ENCODE measurements at regions not wholly inside any gene's neighbourhood (a gene's known extent, or its start where the extent isn't known, plus 50 kb on each side); places are given as distances from the start of the nearest gene placed in this dataset.

DNA sequence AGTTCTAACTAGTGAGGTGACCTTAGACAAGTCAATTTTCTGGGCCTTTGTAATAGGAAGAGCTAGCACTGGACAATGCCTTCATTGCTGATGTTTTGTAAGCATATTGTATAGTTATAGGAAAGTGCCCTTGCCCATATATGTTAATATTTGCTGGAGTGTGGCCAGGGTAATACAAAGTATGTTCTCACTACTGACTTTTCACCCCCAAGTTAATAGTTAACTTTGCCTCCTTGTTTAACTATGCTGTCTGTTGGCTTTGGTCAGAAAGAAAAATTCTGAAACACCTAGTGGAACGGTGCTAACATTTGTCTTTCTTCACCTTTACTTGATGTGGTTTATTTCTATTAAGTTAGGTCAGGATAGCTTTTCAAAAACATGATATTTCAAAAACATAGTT lies 287.4 kb upstream of the CTNNB1 start (continued):
- no peak for TF ChIP-seq HDAC6 (IDR thresholded peaks at IDR 0.05; ENCODE audit: low read depth, low read length)
- TF ChIP-seq TEAD4 (IDR thresholded peaks at IDR 0.05; ENCODE audit: low read depth, low read length): no peak
- TF ChIP-seq, protein P1, sequence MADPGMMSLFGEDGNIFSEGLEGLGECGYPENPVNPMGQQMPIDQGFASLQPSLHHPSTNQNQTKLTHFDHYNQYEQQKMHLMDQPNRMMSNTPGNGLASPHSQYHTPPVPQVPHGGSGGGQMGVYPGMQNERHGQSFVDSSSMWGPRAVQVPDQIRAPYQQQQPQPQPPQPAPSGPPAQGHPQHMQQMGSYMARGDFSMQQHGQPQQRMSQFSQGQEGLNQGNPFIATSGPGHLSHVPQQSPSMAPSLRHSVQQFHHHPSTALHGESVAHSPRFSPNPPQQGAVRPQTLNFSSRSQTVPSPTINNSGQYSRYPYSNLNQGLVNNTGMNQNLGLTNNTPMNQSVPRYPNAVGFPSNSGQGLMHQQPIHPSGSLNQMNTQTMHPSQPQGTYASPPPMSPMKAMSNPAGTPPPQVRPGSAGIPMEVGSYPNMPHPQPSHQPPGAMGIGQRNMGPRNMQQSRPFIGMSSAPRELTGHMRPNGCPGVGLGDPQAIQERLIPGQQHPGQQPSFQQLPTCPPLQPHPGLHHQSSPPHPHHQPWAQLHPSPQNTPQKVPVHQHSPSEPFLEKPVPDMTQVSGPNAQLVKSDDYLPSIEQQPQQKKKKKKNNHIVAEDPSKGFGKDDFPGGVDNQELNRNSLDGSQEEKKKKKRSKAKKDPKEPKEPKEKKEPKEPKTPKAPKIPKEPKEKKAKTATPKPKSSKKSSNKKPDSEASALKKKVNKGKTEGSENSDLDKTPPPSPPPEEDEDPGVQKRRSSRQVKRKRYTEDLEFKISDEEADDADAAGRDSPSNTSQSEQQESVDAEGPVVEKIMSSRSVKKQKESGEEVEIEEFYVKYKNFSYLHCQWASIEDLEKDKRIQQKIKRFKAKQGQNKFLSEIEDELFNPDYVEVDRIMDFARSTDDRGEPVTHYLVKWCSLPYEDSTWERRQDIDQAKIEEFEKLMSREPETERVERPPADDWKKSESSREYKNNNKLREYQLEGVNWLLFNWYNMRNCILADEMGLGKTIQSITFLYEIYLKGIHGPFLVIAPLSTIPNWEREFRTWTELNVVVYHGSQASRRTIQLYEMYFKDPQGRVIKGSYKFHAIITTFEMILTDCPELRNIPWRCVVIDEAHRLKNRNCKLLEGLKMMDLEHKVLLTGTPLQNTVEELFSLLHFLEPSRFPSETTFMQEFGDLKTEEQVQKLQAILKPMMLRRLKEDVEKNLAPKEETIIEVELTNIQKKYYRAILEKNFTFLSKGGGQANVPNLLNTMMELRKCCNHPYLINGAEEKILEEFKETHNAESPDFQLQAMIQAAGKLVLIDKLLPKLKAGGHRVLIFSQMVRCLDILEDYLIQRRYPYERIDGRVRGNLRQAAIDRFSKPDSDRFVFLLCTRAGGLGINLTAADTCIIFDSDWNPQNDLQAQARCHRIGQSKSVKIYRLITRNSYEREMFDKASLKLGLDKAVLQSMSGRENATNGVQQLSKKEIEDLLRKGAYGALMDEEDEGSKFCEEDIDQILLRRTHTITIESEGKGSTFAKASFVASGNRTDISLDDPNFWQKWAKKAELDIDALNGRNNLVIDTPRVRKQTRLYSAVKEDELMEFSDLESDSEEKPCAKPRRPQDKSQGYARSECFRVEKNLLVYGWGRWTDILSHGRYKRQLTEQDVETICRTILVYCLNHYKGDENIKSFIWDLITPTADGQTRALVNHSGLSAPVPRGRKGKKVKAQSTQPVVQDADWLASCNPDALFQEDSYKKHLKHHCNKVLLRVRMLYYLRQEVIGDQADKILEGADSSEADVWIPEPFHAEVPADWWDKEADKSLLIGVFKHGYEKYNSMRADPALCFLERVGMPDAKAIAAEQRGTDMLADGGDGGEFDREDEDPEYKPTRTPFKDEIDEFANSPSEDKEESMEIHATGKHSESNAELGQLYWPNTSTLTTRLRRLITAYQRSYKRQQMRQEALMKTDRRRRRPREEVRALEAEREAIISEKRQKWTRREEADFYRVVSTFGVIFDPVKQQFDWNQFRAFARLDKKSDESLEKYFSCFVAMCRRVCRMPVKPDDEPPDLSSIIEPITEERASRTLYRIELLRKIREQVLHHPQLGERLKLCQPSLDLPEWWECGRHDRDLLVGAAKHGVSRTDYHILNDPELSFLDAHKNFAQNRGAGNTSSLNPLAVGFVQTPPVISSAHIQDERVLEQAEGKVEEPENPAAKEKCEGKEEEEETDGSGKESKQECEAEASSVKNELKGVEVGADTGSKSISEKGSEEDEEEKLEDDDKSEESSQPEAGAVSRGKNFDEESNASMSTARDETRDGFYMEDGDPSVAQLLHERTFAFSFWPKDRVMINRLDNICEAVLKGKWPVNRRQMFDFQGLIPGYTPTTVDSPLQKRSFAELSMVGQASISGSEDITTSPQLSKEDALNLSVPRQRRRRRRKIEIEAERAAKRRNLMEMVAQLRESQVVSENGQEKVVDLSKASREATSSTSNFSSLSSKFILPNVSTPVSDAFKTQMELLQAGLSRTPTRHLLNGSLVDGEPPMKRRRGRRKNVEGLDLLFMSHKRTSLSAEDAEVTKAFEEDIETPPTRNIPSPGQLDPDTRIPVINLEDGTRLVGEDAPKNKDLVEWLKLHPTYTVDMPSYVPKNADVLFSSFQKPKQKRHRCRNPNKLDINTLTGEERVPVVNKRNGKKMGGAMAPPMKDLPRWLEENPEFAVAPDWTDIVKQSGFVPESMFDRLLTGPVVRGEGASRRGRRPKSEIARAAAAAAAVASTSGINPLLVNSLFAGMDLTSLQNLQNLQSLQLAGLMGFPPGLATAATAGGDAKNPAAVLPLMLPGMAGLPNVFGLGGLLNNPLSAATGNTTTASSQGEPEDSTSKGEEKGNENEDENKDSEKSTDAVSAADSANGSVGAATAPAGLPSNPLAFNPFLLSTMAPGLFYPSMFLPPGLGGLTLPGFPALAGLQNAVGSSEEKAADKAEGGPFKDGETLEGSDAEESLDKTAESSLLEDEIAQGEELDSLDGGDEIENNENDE (IDR thresholded peaks at IDR 0.05; ENCODE audit: insufficient replicate concordance, low read length): no peak
- TF ChIP-seq RFX5 (IDR thresholded peaks at IDR 0.05; ENCODE audit: borderline replicate concordance, low read depth, low read length): no peak
- TF ChIP-seq SIRT6 (IDR thresholded peaks at IDR 0.05; ENCODE audit: low read length): no peak
- TF ChIP-seq GTF2F1 (IDR thresholded peaks at IDR 0.05; ENCODE audit: borderline replicate concordance, low read depth, low read length): no peak
- no peak for TF ChIP-seq SRF (IDR thresholded peaks at IDR 0.05; ENCODE audit: low read depth, low read length)
- TF ChIP-seq GABPA (IDR thresholded peaks at IDR 0.05; ENCODE audit: borderline replicate concordance, insufficient read depth, low read length): no peak
